Colonic mucosa (tissue), 4 donors: ENCODE measurements at regions not wholly inside any gene's neighbourhood (a gene's known extent, or its start where the extent isn't known, plus 50 kb on each side); places are given as distances from the start of the nearest gene placed in this dataset.

Source experiments
- DNase-seq: peaks from one replicate; pipeline ENCODE4 v3.0.0-alpha.2; 2020
- H3K27ac ChIP-seq: fragments of 200-600 bp; one replicate; pipeline ENCODE4 v1.8.0; 2021
- H3K27me3 ChIP-seq: fragments of 200-600 bp; one replicate; pipeline ENCODE4 v1.8.0; 2021
- H3K36me3 ChIP-seq: fragments of 200-600 bp; one replicate; pipeline ENCODE4 v1.8.0; 2021
- H3K4me1 ChIP-seq: fragments of 200-600 bp; one replicate; pipeline ENCODE4 v1.8.0; 2021; ENCODE audit warnings: mild to moderate bottlenecking
- H3K4me3 ChIP-seq: fragments of 200-600 bp; one replicate; pipeline ENCODE4 v1.8.0; 2021
- H3K9ac ChIP-seq, 2 donors: one replicate each; pipeline ENCODE4 v1.7.0; 2013; ENCODE audit warnings: control low read depth in 2 of 2, low read depth in 2 of 2, low read length in 2 of 2
- H3K9me3 ChIP-seq: fragments of 200-600 bp; one replicate; pipeline ENCODE4 v1.8.0; 2021
- intact Hi-C: fragments of 100-400 bp; cut with DNase I; formaldehyde crosslinking; loops from one replicate; pipeline ENCODE4 v1.14.1; 2022
- TF ChIP-seq, protein P1 (sequence below): fragments of 200-600 bp; IDR thresholded peaks from one replicate; pipeline ENCODE4 v1.8.0; 2022; ENCODE audit warnings: antibody characterized with exemption, mild to moderate bottlenecking
- donor health status: healthy.
- donor health status: DM: no; HTN: no; CAD: no.
- donor health status: DM: no; HTN: no; CAD: no.

DNA sequence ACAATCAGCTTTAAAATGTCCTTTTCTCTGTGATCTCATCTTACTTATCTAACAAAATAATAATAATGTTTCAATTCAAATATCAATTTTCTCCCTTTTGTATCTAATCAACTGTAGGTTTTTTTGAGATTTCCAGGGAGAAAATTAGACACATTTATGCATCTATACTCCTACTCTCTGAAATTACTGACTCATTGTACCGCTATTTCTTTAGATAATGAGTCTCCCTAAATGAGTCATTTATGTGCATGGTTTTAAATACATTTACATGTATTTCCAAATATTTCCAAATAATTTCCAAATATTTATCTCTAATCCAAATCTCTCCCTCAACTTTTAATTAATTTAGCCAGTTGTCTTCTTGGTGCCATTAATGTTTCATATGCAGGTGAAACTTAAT lies 621.0 kb downstream of the TECRL start:
- intact Hi-C loops, result no loop called here
- no peaks in the 10 kb centered on the region for H3K36me3 ChIP-seq
- H3K27ac ChIP-seq, result no peak overlapping the region
- TF ChIP-seq, protein P1, sequence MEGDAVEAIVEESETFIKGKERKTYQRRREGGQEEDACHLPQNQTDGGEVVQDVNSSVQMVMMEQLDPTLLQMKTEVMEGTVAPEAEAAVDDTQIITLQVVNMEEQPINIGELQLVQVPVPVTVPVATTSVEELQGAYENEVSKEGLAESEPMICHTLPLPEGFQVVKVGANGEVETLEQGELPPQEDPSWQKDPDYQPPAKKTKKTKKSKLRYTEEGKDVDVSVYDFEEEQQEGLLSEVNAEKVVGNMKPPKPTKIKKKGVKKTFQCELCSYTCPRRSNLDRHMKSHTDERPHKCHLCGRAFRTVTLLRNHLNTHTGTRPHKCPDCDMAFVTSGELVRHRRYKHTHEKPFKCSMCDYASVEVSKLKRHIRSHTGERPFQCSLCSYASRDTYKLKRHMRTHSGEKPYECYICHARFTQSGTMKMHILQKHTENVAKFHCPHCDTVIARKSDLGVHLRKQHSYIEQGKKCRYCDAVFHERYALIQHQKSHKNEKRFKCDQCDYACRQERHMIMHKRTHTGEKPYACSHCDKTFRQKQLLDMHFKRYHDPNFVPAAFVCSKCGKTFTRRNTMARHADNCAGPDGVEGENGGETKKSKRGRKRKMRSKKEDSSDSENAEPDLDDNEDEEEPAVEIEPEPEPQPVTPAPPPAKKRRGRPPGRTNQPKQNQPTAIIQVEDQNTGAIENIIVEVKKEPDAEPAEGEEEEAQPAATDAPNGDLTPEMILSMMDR, result no peak
- H3K9me3 ChIP-seq, result no peaks in the 10 kb centered on the region
- H3K27me3 ChIP-seq, result no peaks in the 10 kb centered on the region
- H3K4me1 ChIP-seq, result no peaks in the 10 kb centered on the region
- no peak overlapping the region for H3K4me3 ChIP-seq
- no peak overlapping the region for H3K9ac ChIP-seq
- no peak for DNase-seq

DNA sequence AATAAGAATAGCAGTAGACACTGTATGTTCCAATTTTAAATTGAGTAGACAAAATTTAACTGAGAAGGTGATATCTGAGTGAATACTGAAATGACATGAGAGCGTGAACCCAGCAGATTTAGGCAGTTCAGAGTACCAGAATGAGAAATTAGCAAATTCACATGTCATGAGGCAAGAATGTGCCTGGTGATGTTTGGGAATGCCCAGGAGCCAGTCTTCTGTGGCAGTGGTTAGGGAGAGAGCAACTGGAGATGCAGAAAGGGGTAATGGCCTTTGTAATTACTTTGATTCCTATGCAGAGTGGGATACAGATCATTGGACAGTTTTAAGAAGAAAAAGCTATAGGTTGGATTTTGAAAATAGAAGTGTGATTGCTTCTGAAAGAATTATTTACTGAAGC lies 621.9 kb downstream of the TECRL start:
- Histone ChIP-seq H3K36me3 (no peaks in the 10 kb centered on the region), H3K9me3 (no peaks in the 10 kb centered on the region), H3K27me3 (no peaks in the 10 kb centered on the region), H3K27ac (no peak overlapping the region), H3K4me3 (no peak overlapping the region), H3K9ac (no peak overlapping the region), H3K4me1 (no peaks in the 10 kb centered on the region)
- intact Hi-C loops, result no loop called here
- no peak for DNase-seq
- TF ChIP-seq, protein P1, result no peak

DNA sequence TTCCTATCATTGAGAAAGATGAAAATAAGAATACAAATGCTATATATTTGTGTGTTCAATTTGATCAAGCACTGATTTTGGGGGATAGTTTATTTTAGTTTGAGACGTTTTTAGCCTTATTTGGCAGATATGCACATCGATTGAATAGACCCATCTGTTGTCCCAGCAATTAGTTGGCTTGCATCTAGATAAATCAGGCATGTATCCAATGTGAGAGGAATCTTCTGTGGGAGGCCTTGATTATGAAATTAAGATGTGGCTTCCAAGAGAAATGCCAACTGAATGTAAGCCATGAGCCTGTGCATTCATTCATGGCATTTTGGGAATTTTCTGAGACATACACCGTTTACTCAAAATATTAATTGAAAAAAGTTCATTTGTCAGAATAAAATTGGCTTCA lies 623.1 kb downstream of the TECRL start:
- H3K27ac ChIP-seq, result no peak overlapping the region
- no peak for DNase-seq
- no peaks in the 10 kb centered on the region for H3K27me3 ChIP-seq
- intact Hi-C loops, result no loop called here
- H3K4me1 ChIP-seq, result no peaks in the 10 kb centered on the region
- H3K9ac ChIP-seq, result no peak overlapping the region
- H3K36me3 ChIP-seq, result no peaks in the 10 kb centered on the region
- H3K9me3 ChIP-seq, result no peaks in the 10 kb centered on the region
- H3K4me3 ChIP-seq, result no peak overlapping the region
- TF ChIP-seq, protein P1, result no peak

DNA sequence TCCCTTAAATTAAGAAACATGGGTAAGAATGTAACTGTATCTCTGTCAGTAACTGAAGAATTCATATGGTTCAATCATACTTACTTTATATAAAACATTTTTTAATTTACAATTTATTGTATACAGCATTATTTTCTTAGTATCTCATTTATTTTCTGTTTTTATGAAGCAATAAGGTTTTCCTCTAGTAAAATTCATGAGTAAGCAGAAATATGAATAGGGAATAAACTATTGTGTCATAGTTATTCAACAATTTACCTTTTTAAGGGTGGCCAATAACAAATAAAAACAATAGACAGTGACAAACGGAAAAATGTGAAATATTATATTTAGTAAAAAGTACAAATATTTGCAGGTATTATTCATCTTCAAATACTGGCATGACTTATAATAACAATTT lies 624.4 kb downstream of the TECRL start:
- Histone ChIP-seq H3K4me1 (no peaks in the 10 kb centered on the region), H3K9me3 (no peaks in the 10 kb centered on the region), H3K4me3 (no peak overlapping the region), H3K36me3 (no peaks in the 10 kb centered on the region), H3K27ac (no peak overlapping the region), H3K27me3 (no peaks in the 10 kb centered on the region), H3K9ac (no peak overlapping the region)
- no peak for DNase-seq
- TF ChIP-seq, protein P1, result no peak
- intact Hi-C loops, result no loop called here

DNA sequence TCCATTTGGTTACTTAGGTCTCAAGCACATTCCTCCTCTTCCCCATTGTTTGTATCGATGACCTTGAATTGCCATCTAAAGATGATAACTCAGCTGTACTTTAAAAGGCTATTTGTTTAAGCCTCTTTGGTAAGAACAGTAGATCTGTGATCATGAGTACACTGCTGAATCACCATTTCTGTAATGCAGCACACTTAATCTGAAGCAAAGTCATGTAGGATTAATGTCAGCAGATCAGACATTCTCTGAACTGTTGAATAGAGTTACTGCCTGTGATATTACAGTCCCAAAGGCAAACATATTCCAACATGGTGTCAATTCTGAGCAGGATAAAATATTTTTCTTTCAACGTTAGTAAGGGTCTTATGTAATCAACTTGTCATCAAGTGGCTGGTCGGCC lies 631.6 kb downstream of the TECRL start:
- H3K9ac ChIP-seq, result no peak overlapping the region
- H3K4me1 ChIP-seq, result no peaks in the 10 kb centered on the region
- H3K27ac ChIP-seq, result no peak overlapping the region

More for the DNA sequence above, 631.6 kb downstream of the TECRL start:
- Histone ChIP-seq H3K9me3 (no peaks in the 10 kb centered on the region), H3K4me3 (no peak overlapping the region), H3K36me3 (no peaks in the 10 kb centered on the region), H3K27me3 (no peaks in the 10 kb centered on the region)
- intact Hi-C loops, result no loop called here
- DNase-seq, result no peak
- TF ChIP-seq, protein P1, result no peak
